ENCODE measurements at regions not wholly inside any gene's neighbourhood (a gene's known extent, or its start where the extent isn't known, plus 50 kb on each side); places are given as distances from the start of the nearest gene placed in this dataset.

DNA sequence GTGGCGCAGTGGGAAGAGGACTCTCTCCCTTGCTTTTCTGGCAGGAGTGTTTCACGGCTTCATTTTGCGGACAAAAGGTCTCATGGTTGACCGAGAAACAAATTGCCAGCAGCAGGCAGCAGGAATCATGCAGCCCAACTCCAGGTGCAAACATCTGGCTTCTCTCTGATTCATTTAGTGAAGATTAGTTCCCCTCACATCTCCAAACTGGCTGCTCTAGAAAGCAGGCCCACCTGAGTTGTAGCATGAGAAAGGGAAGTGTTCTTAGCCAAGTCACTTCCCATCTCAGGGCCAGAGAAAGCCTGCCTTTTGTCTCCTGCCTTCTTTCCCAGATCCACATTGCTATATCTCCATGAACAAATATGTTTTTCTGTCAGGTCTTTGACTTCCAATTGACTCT, 120.8 kb upstream of the CCDC196 start:
- Histone ChIP-seq H3K9me3 (no peaks in the 10 kb centered on the region), H3K36me3 (no peaks in the 10 kb centered on the region), H3K4me3 (ENCODE audit: low read depth in 1 of 2, low read length in 1 of 2) (no peak overlapping the region), H3K27ac (no peak overlapping the region), H3K4me1 (ENCODE audit: control insufficient read depth in 1 of 2, insufficient read depth in 1 of 2, low read depth in 1 of 2, low read length in 1 of 2) (no peaks in the 10 kb centered on the region), H3K27me3 (no peaks in the 10 kb centered on the region)
- TF ChIP-seq, protein P1, sequence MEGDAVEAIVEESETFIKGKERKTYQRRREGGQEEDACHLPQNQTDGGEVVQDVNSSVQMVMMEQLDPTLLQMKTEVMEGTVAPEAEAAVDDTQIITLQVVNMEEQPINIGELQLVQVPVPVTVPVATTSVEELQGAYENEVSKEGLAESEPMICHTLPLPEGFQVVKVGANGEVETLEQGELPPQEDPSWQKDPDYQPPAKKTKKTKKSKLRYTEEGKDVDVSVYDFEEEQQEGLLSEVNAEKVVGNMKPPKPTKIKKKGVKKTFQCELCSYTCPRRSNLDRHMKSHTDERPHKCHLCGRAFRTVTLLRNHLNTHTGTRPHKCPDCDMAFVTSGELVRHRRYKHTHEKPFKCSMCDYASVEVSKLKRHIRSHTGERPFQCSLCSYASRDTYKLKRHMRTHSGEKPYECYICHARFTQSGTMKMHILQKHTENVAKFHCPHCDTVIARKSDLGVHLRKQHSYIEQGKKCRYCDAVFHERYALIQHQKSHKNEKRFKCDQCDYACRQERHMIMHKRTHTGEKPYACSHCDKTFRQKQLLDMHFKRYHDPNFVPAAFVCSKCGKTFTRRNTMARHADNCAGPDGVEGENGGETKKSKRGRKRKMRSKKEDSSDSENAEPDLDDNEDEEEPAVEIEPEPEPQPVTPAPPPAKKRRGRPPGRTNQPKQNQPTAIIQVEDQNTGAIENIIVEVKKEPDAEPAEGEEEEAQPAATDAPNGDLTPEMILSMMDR (IDR thresholded peaks at IDR 0.05), result no peak

DNA sequence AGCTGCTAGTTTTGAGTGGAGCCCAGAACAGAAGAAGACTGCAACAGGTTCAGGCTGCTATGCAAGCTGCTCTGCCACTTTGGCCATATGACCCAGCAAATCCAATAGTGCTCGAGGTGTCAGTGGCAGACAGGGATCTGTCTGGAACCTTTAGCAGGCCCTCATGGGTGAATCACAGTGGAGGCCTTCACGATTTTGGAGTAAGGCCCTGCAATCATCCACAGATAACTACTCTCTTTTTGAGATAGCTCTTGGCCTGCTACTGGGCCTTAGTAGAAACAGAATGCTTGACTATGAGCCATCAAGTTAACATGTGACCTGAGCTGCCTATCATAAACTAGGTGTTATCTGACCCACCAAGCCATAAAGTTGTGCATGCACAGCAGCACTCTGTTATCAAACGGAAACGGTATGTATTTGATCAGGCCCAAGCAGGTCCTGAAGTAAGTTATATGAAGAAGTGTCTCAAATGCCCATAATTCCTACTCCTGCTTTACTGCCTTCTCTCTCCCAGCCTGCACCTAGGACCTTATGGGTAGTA, 116.9 kb upstream of the CCDC196 start:
- Histone ChIP-seq H3K4me3 (ENCODE audit: low read depth in 1 of 2, low read length in 1 of 2) (no peak overlapping the region), H3K27ac (no peak overlapping the region), H3K36me3 (no peaks in the 10 kb centered on the region), H3K4me1 (ENCODE audit: control insufficient read depth in 1 of 2, insufficient read depth in 1 of 2, low read depth in 1 of 2, low read length in 1 of 2) (no peaks in the 10 kb centered on the region), H3K27me3 (no peaks in the 10 kb centered on the region), H3K9me3 (no peaks in the 10 kb centered on the region)
- TF ChIP-seq, protein P1 (IDR thresholded peaks at IDR 0.05), result no peak

DNA sequence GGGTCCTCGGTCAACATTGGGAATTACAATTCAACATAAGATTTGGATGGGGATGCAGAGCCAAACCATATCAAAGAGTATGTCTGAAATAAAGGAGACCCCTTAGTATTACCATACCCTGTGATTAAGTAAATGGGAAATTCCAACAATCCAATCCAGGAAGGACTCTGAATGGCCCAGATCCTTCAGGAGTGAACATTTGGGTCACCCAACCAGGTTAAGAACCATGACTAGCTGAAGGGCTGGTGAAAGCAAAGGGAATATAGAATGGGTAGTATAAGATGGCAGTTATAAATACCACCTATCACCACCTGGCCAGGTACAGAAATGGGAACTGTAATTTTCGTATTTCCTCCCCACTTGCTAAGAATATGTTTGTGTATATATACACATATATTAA, 114.4 kb upstream of the CCDC196 start:
- Histone ChIP-seq H3K27me3 (no peaks in the 10 kb centered on the region), H3K27ac (no peak overlapping the region), H3K9me3 (no peaks in the 10 kb centered on the region), H3K4me3 (ENCODE audit: low read depth in 1 of 2, low read length in 1 of 2) (no peak overlapping the region), H3K36me3 (no peaks in the 10 kb centered on the region), H3K4me1 (ENCODE audit: control insufficient read depth in 1 of 2, insufficient read depth in 1 of 2, low read depth in 1 of 2, low read length in 1 of 2) (no peaks in the 10 kb centered on the region)
- TF ChIP-seq, protein P1 (IDR thresholded peaks at IDR 0.05), result no peak

GRCh38 chr14:66375046-66375964, 110.9 kb upstream of the CCDC196 start:
- no peaks in the 10 kb centered on the region for H3K36me3 ChIP-seq
- no peak overlapping the region for H3K4me3 ChIP-seq (ENCODE audit: low read depth in 1 of 2, low read length in 1 of 2)

GRCh38 chr14:66377574-66377973, 108.6 kb upstream of the CCDC196 start:
- H3K27ac ChIP-seq, result no peak overlapping the region
- H3K27me3 ChIP-seq, result no peaks in the 10 kb centered on the region
- TF ChIP-seq, protein P1 (IDR thresholded peaks at IDR 0.05), result no peak
- H3K9me3 ChIP-seq, result no peaks in the 10 kb centered on the region
- H3K4me1 ChIP-seq (ENCODE audit: control insufficient read depth in 1 of 2, insufficient read depth in 1 of 2, low read depth in 1 of 2, low read length in 1 of 2), result no peaks in the 10 kb centered on the region
- H3K36me3 ChIP-seq, result no peaks in the 10 kb centered on the region
- H3K4me3 ChIP-seq (ENCODE audit: low read depth in 1 of 2, low read length in 1 of 2), result no peak overlapping the region

More at GRCh38 chr14:66375046-66375964, 110.9 kb upstream of the CCDC196 start:
- H3K9me3 ChIP-seq, result no peaks in the 10 kb centered on the region
- H3K27ac ChIP-seq, result no peak overlapping the region
- no peaks in the 10 kb centered on the region for H3K4me1 ChIP-seq (ENCODE audit: control insufficient read depth in 1 of 2, insufficient read depth in 1 of 2, low read depth in 1 of 2, low read length in 1 of 2)
- no peaks in the 10 kb centered on the region for H3K27me3 ChIP-seq
- TF ChIP-seq, protein P1 (IDR thresholded peaks at IDR 0.05), result no peak

Measured in neutrophil (primary cell).